Activated CD4-positive, alpha-beta T cell treated with anti-CD3 and anti-CD28 coated beads, Interleukin-2, amount 10 ng/mL, durations not matched to agents 24 days and 14 days (primary cell): ENCODE measurements at regions not wholly inside any gene's neighbourhood (a gene's known extent, or its start where the extent isn't known, plus 50 kb on each side); places are given as distances from the start of the nearest gene placed in this dataset.

Source experiments
- DNase-seq: peaks from one replicate; pipeline ENCODE4 v3.0.0; 2022
- H3K27ac Mint-ChIP-seq: one replicate; pipeline ENCODE4 v1.8.0; 2022; ENCODE audit warnings: mild to moderate bottlenecking, mixed read lengths
- H3K27me3 Mint-ChIP-seq: one replicate; pipeline ENCODE4 v1.8.0; 2022; ENCODE audit warnings: mixed read lengths
- H3K36me3 Mint-ChIP-seq: one replicate; pipeline ENCODE4 v1.8.0; 2022; ENCODE audit warnings: low read depth, mild to moderate bottlenecking, mixed read lengths
- H3K4me1 Mint-ChIP-seq: one replicate; pipeline ENCODE4 v1.8.0; 2021; ENCODE audit warnings: mixed read lengths
- H3K4me3 Mint-ChIP-seq: one replicate; pipeline ENCODE4 v1.8.0; 2022; ENCODE audit warnings: mild to moderate bottlenecking, moderate library complexity, mixed read lengths
- H3K9me3 Mint-ChIP-seq: one replicate; pipeline ENCODE4 v1.8.0; 2021; ENCODE audit warnings: mixed read lengths
- intact Hi-C: fragments of 100-400 bp; cut with micrococcal nuclease; formaldehyde crosslinking; loops from one replicate; pipeline ENCODE4 v1.15.1; 2023

DNA sequence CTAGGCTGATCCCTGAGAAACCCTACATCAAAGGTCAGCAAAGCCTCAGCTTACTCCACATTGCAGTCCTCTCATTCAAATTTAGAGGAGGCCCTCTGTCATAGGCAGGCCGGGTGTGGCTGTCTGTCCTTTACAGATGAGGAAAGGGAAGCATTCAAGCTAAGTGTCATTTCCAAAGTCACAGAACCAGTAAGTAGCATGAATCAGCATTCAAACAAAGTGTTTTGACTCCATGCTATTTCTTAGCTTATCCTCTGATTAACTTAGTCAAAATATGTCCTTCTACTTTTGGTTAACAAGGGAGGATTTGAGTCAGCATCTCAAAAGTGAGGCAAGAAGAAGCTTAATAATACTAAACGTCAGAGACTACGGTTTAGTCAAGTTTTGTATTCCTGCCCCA lies 409.0 kb upstream of the POU3F3 start:
- Mint-ChIP-seq H3K4me3 (no peak overlapping the region), H3K27me3 (no peaks in the 10 kb centered on the region), H3K36me3 (no peaks in the 10 kb centered on the region), H3K9me3 (no peaks in the 10 kb centered on the region), H3K4me1 (peaks cover 3% of the 10 kb centered on the region), H3K27ac (no peak overlapping the region)
- DNase-seq = no peak
- intact Hi-C loops = no loop called here

DNA sequence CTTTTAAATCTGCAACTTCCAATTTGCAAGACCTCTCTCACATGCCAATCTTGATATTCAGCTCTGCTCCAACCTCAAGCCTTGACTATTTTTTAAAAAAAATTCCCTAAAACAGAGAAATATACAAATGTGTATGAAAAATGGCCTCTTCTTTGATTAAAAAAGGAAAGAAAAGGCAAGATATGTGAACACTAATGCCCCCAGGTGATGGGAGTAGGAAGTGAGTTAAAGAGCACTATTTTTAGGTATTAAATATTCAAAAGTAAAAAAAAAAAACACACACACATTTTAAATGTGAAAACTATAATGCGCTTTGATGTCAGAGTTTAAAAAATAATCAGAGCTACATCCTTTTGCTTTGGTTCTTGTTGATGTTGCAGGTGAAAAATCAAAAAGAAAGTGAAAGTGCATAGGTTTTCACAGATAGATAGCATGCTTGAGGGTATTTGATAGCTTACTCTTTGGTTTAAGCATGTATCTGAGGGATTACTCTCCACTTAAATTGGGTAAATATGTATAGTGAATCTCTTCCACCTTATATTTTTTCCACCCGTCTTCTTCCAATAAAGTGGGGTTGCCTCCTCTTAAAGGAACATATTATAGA lies 406.0 kb upstream of the POU3F3 start:
- Mint-ChIP-seq H3K36me3 (no peaks in the 10 kb centered on the region), H3K4me1 (peaks cover 3% of the 10 kb centered on the region), H3K9me3 (no peaks in the 10 kb centered on the region), H3K4me3 (no peak overlapping the region), H3K27ac (no peak overlapping the region), H3K27me3 (peaks cover 2% of the 10 kb centered on the region)
- intact Hi-C loops = no loop called here
- no peak for DNase-seq

DNA sequence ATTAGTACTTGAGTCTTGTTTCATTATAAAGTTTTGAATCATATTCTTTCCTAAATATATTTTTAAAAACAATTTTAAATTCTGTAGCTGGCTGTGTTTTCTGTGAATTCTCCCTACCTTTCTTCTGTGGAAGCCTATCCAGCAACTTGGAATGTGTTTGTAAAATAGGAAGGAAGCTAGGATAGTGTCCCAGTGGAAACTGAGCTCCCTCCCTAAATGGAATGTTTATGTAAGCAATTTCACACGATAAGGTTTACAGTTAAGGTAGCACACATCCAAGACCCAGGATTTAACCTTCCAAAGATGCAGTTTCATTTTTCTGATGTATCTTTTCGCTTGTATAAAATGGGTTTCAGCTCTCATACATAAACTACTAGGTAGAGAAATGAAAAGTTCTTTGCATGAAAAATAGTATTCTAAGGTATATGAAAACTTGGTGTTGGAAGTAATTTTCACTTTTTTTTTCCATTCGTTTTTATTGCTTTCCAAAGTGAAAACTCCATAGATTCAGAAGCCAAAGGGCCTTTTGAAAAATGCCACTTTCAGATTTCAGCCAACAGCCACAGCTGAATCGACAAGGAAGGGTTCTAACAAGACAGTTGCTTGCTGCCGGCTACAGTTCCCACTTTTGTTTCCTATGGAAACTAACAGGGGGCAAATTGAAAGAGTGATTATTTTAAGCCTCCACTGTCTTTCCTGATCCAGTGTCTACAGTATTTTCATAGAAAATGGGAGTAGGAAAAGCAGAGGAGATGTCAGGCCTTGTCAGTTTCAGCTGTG lies 405.1 kb upstream of the POU3F3 start:
- no peak overlapping the region for H3K27ac Mint-ChIP-seq
- H3K36me3 Mint-ChIP-seq = no peaks in the 10 kb centered on the region
- DNase-seq = no peak
- no peak overlapping the region for H3K4me3 Mint-ChIP-seq
- no peaks in the 10 kb centered on the region for H3K9me3 Mint-ChIP-seq
- intact Hi-C loops = no loop called here
- peaks cover 6% of the 10 kb centered on the region for H3K27me3 Mint-ChIP-seq
- peaks cover 3% of the 10 kb centered on the region for H3K4me1 Mint-ChIP-seq

DNA sequence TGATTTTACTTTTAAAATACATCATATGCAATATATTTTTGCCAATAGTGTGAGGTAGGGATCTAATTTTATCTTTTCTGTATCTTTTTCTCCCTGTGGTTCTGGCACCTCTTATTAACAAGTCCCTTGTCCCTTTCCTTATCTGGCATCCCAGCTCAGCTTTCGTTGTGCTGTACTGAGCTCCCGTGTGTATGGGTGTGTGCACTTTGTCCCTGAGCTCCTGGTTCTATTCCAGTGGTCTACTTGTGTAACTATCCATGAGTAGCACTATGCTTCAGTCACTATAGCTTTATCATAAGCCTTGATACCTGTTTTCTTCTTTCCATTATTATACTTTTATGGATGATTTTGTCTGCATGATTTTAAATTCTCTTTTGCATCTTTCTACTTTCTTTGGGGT lies 401.4 kb upstream of the POU3F3 start:
- no peak overlapping the region for H3K4me3 Mint-ChIP-seq
- no peaks in the 10 kb centered on the region for H3K36me3 Mint-ChIP-seq
- peak; percentile 8 for DNase-seq
- intact Hi-C loops = no loop called here
- H3K9me3 Mint-ChIP-seq = no peaks in the 10 kb centered on the region
- H3K27me3 Mint-ChIP-seq = peaks cover 11% of the 10 kb centered on the region
- H3K27ac Mint-ChIP-seq = no peak overlapping the region
- peaks cover 3% of the 10 kb centered on the region for H3K4me1 Mint-ChIP-seq

DNA sequence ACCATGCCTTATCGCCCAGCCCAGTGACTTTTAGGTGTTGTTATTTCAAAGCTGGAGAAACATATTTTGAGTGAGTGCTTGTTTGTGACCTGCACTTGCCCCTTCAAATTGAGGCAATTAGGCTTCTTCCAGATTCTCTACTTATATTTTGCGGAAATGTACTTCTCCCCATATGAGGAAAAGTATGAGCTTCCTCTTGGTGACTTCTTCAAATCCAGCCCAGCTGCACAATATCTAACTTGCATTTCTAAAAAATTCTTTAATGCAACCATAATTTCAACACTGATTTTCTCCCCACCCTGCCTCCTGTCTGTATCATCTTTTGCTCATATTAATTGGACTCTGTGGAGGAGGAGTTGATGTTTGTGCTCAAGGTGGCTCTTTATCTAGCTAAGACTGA lies 391.2 kb upstream of the POU3F3 start:
- no peak overlapping the region for H3K4me3 Mint-ChIP-seq

DNA sequence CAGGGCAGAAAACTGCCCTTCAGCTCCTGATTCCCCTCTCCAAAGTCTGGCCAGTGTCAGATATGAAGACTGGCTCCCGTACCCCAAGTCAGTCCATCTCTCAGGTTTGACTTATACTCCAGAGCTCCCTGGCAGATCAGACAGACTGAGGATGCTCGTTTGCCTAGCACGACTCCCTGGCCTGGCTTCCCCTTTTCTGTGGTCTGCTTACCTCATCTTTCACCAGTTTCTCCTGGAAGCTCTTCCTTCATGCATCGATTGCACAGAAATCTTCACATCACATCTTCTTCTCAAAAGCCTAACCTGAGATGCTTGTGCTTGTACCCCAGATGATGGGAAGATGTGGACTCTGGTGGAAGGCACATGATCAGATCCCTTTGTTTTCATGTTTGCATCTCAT lies 387.9 kb upstream of the POU3F3 start:
- Mint-ChIP-seq H3K27me3 (no peaks in the 10 kb centered on the region), H3K4me3 (no peak overlapping the region), H3K9me3 (no peaks in the 10 kb centered on the region), H3K4me1 (no peaks in the 10 kb centered on the region), H3K36me3 (no peaks in the 10 kb centered on the region), H3K27ac (no peak overlapping the region)
- no peak for DNase-seq
- intact Hi-C loops = no loop called here

More for the DNA sequence above, 391.2 kb upstream of the POU3F3 start:
- Mint-ChIP-seq H3K36me3 (no peaks in the 10 kb centered on the region), H3K4me1 (no peaks in the 10 kb centered on the region), H3K27ac (no peak overlapping the region), H3K9me3 (no peaks in the 10 kb centered on the region), H3K27me3 (peaks cover 2% of the 10 kb centered on the region)
- peak; percentile 25 for DNase-seq
- intact Hi-C loops = no loop called here

DNA sequence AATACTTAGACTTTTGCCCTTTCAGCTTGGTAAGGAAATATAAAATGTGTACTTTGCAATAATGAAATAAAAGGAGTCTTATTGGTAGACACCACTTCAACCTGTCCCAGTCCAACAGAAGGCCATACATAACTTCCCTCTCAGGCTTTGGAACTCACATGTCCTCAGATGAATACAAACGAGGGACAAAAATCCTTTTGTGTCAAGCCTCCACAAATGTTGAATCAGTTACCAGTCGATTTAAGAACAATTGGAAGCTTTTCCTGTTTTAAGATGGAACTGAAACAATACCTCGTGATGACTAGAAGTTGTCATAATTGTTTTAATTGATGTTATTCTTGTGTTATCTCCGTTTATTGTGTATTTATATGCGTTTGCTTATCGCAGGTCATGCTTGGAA lies 385.1 kb upstream of the POU3F3 start:
- no peaks in the 10 kb centered on the region for H3K4me1 Mint-ChIP-seq
- H3K4me3 Mint-ChIP-seq = no peak overlapping the region
- H3K27me3 Mint-ChIP-seq = no peaks in the 10 kb centered on the region
- DNase-seq = no peak
- intact Hi-C loops = no loop called here
- no peak overlapping the region for H3K27ac Mint-ChIP-seq
- no peaks in the 10 kb centered on the region for H3K9me3 Mint-ChIP-seq
- H3K36me3 Mint-ChIP-seq = no peaks in the 10 kb centered on the region

DNA sequence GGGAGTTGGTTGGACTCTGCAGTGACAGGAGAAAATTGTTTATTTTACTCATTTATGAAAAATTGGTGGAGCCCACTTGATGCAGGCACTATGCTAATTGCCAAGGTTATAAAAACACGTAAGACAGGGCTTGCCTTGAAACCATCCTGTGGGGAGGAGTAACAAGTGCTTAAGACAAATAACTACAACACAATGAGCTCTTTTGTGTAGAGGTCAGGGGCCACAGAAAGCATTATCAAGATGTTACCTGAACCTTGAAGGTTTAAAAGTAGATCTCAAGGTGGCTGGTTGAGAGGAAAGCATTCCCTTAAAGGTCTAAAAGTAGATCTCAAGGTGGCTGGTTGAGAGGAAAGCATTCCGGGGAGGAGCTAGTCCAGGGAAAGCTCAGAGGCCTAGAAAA lies 381.8 kb upstream of the POU3F3 start:
- no peaks in the 10 kb centered on the region for H3K9me3 Mint-ChIP-seq
- no peak overlapping the region for H3K4me3 Mint-ChIP-seq
- DNase-seq = no peak
- no peaks in the 10 kb centered on the region for H3K27me3 Mint-ChIP-seq
- intact Hi-C loops = no loop called here
- H3K4me1 Mint-ChIP-seq = no peaks in the 10 kb centered on the region
- no peak overlapping the region for H3K27ac Mint-ChIP-seq
- H3K36me3 Mint-ChIP-seq = no peaks in the 10 kb centered on the region

DNA sequence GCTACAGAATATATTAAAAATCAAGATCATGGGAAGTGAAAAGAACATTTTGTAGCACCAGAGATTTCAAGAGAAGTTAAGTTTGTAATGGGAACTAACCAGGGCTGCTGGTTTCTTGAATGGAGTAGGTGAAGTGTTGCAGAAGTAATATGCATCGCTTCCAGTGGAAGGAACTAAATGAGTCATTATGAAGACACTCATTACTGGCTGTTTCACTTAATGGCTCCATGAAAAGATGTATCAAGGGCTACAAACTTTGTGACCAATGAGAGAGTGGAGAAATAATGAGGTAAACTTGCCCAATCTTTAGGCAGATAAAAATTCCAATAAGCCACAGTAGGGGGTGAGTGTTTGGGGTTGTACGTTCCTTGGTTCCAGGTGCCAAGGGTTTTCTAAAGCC lies 380.4 kb upstream of the POU3F3 start:
- no peaks in the 10 kb centered on the region for H3K4me1 Mint-ChIP-seq
- no peaks in the 10 kb centered on the region for H3K9me3 Mint-ChIP-seq
- H3K36me3 Mint-ChIP-seq = no peaks in the 10 kb centered on the region
- DNase-seq = no peak
- H3K27me3 Mint-ChIP-seq = no peaks in the 10 kb centered on the region
- intact Hi-C loops = no loop called here
- no peak overlapping the region for H3K27ac Mint-ChIP-seq
- no peak overlapping the region for H3K4me3 Mint-ChIP-seq

DNA sequence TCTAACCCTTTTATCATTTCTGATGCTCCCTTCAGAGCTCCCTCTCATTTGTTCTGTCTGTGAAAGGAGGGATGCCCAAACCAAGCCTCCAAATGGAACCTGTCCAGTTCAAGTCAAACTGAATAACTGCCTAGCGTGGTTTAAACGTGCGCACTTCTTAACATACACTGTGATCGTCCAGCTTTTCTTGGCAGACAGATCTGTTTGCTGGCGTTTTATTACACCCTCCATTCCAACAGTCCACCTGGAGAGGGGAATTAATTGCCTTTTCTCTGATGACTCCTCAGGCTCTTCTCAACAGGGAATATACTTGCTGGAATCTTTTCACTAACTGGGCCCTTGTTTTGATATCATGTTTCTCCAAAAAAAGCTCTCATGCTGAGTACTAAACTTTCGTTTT lies 379.2 kb upstream of the POU3F3 start:
- Mint-ChIP-seq H3K4me3 (no peak overlapping the region), H3K4me1 (no peaks in the 10 kb centered on the region), H3K27ac (no peak overlapping the region), H3K36me3 (no peaks in the 10 kb centered on the region), H3K27me3 (no peaks in the 10 kb centered on the region), H3K9me3 (no peaks in the 10 kb centered on the region)
- intact Hi-C loops = no loop called here
- no peak for DNase-seq

DNA sequence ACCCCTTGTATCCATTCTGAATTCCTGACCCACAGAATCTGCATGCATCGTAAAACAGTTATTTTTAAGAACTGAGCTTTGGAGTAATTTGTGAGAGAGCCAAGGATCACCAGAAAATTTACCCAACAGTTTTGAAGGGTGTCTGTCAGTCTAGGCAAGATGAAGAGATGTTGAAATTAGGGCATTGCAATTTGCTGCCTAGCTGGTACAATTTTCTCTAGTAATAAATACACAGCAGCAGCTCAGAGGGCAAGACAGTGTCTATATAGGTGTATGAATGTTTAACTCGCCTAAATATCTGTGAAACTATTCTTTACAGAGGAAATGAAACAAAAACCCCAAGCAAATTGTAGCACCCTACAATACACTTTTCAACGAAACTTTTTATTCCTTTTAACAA lies 377.8 kb upstream of the POU3F3 start:
- Mint-ChIP-seq H3K27me3 (no peaks in the 10 kb centered on the region), H3K36me3 (no peaks in the 10 kb centered on the region), H3K27ac (no peak overlapping the region), H3K4me3 (no peak overlapping the region), H3K4me1 (no peaks in the 10 kb centered on the region), H3K9me3 (no peaks in the 10 kb centered on the region)
- intact Hi-C loops = no loop called here
- DNase-seq = no peak

DNA sequence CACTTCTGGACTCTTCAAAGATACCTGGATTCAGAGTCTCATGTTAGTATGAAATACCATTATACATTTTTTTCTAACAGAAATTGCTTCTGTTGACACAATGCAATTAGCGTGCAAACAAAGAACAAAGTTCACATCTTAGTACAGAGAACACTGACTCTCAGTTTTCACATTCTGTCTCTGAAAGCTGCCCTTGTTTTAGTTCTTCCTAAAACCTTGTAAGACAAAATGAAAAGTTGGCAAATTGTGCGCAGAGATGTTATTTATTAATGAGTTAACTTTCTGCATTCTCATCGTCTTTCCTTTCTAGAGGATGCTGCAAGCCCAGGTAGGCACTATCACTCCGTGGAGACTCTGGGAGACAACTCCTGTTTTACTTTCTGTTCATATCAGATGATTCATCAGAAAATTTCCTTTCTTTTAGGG lies 377.3 kb upstream of the POU3F3 start:
- H3K4me3 Mint-ChIP-seq = no peak overlapping the region
- no peaks in the 10 kb centered on the region for H3K27me3 Mint-ChIP-seq
- H3K4me1 Mint-ChIP-seq = no peaks in the 10 kb centered on the region
- H3K36me3 Mint-ChIP-seq = no peaks in the 10 kb centered on the region
- intact Hi-C loops = no loop called here
- H3K9me3 Mint-ChIP-seq = no peaks in the 10 kb centered on the region
- no peak overlapping the region for H3K27ac Mint-ChIP-seq
- DNase-seq = no peak

DNA sequence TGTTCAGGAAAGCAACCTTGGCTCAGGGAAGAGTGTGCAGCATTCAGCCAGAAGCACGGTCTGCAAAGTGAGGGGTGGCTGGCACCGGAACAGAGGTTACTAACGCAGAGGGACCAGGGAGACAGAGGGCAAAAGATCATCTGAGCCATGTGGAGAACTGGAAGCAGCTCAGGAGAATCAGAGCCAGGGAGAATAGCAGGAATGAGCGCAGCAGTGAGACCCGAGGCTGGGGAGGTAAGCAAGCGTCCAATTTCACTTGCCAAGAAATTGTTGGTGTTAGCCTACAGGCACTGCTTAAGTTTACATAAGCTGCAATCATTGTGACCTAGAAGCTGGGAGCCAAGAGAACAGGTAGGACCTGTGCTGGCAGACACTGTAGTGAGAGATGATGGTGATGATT lies 372.6 kb upstream of the POU3F3 start:
- DNase-seq = no peak
- no peaks in the 10 kb centered on the region for H3K27me3 Mint-ChIP-seq
- H3K27ac Mint-ChIP-seq = no peak overlapping the region
- H3K36me3 Mint-ChIP-seq = no peaks in the 10 kb centered on the region
- H3K4me1 Mint-ChIP-seq = no peaks in the 10 kb centered on the region
- no peak overlapping the region for H3K4me3 Mint-ChIP-seq
- no peaks in the 10 kb centered on the region for H3K9me3 Mint-ChIP-seq
- intact Hi-C loops = no loop called here

DNA sequence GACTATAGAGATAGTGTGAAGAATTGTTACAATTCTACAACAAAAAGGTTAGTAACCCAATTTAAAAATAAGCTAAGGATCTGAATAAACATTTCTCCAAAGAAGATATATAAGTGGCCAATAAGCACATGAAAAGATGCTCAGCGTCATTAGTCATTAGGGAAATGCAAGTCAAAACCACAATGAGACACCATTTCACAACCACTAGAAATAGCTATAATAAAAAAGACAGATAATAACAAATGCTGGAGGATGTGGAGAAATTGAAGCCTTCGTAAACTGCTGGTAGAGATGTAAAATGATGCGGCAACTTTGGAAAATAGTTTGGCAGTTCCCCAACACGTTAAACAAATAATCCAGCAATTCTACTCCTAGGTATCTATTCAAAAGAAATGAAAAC lies 366.5 kb upstream of the POU3F3 start:
- Mint-ChIP-seq H3K4me3 (no peak overlapping the region), H3K27me3 (no peaks in the 10 kb centered on the region), H3K9me3 (no peaks in the 10 kb centered on the region), H3K4me1 (no peaks in the 10 kb centered on the region), H3K36me3 (no peaks in the 10 kb centered on the region), H3K27ac (no peak overlapping the region)
- intact Hi-C loops = no loop called here
- no peak for DNase-seq

DNA sequence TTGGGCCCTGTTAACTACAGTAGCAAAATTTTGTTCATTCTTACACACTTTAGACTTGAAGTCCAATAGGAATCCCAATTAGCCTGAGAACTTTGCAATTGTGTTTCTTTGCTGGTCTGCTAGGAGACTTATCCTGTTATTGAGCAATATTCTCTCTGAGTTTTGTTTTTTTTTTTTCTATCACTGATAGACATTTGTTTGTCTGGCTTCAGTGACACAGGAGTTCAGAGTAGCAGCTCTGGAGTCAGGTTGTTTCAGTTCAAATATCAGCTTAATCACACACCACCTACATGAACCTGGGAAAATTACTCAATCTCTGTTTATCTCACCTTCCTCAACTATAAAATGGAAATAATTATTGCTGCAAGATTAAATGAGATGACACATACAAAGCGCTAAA lies 360.2 kb upstream of the POU3F3 start:
- Mint-ChIP-seq H3K27ac (no peak overlapping the region), H3K9me3 (no peaks in the 10 kb centered on the region), H3K27me3 (no peaks in the 10 kb centered on the region), H3K4me3 (no peak overlapping the region), H3K4me1 (no peaks in the 10 kb centered on the region), H3K36me3 (no peaks in the 10 kb centered on the region)
- DNase-seq = no peak
- intact Hi-C loops = no loop called here
